Retinal pigment epithelial cell (primary cell): ENCODE measurements at regions not wholly inside any gene's neighbourhood (a gene's known extent, or its start where the extent isn't known, plus 50 kb on each side); places are given as distances from the start of the nearest gene placed in this dataset.

Experiments used
- DNase-seq: peaks from one replicate; pipeline ENCODE4 v3.0.0-alpha.2; 2010; ENCODE audit warnings: low read depth
- H3K4me3 ChIP-seq: 2 replicates; pipeline ENCODE4 v1.5.1; 2011; ENCODE audit warnings: mild to moderate bottlenecking, low read length, control low read depth, moderate library complexity
- CTCF ChIP-seq: conservative IDR thresholded peaks from 2 replicates; pipeline ENCODE4 v1.5.1; 2011; ENCODE audit warnings: low read depth, low read length, control low read depth, inconsistent platforms

DNA sequence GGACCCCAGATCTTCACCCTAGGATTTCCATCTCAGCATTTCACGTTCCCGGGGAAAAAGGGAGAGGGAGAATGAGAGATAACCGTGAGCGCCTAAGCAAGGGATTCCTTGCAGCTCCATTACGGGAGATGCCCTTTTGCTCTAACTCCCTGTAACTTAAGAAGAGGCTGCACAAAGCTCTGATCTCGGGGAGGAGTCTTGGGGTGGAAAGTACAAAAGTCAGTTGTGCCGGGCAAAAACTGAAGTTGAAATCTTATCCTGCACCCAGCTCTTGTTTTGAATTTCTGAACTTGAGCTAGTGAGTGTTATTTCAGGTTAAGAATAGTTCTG, 256.4 kb upstream of the SOX21 start:
- peak overlapping the region; percentile 50 for H3K4me3 ChIP-seq
- DNase-seq: no peak
- no peak for TF ChIP-seq CTCF

DNA sequence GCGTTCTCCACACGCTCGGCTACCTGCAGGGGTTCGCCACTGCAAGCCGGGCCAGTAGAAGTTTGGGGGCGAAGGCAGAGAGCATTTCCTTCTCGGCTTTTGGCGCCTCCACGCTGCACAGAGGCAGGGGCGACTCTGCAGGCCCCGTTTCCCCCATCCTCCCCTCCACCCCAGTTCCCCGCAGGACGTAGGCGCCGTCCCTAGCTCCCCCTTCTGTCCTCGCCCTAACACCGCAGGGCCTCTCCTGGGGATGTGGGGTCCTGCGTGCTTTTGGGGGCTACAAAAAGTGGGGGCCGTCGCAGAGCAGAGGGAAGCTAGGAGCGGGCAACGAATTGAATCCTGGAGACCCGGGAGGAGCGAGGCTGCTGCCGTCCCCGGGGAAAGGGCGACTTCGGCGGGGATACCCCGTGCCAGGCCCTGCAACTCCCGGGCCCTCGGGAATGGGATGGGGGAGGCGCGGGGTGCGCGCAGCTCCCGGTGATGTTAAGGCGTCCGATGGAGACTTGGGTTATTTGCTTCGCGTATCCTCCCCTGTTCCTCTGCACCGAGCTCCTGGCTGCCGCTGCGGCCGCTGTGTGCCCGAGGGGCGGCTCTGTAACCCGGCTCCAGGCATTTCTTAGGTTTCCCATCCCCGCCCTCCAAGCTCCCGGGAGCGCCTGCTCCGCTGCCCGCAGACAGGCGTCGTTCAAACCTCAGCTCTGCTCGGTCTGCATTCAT, 255.9 kb upstream of the SOX21 start:
- peak overlapping the region; percentile 50 for H3K4me3 ChIP-seq
- peak; percentile 25 for TF ChIP-seq CTCF
- no peak for DNase-seq

DNA sequence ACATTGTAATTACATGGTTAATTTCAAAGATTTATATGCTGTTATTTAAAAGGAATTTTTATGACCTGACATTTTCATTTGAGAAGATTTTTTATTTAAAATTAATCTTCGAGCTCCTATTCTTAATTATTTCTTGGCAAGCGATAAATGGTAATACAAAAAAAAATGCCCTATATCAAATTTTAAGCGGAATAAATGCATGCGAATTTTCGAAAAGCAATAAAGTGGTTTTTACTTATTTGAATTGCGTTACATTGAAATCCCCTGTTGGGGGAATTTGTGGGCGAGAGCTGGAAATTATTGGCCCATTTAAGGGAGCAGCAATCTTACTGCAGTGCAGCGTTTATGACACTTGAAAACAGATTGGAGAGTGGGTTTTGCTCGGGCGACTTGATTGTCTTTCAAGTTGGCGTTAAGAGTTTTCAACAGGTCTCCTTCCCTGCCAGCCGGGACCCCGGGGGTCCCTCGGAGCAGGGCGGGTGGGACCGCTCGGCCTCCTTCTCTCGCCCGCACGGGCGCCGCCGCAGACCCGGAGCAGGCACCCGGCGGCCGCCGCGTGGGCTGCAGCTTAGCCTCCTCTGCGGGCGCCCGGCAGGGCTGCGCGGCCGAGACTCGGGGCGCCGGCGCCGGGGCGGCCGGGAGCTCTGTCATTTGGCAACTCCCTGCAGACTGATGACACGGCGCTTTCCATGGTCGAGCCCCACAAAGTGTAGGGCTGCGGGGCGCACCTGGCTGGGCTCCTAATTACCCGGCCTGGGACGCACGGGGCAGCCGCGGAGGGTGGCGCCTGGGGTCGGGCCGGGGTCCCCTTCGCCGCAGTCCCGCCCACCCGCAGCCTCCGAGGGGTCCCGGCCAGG, 255.1 kb upstream of the SOX21 start:
- TF ChIP-seq CTCF: no peak
- peak overlapping the region; percentile 50 for H3K4me3 ChIP-seq
- no peak for DNase-seq

GRCh38 chr13:94966422-94966955, 254.1 kb upstream of the SOX21 start:
- TF ChIP-seq CTCF: no peak
- DNase-seq: no peak
- H3K4me3 ChIP-seq: no peak overlapping the region

DNA sequence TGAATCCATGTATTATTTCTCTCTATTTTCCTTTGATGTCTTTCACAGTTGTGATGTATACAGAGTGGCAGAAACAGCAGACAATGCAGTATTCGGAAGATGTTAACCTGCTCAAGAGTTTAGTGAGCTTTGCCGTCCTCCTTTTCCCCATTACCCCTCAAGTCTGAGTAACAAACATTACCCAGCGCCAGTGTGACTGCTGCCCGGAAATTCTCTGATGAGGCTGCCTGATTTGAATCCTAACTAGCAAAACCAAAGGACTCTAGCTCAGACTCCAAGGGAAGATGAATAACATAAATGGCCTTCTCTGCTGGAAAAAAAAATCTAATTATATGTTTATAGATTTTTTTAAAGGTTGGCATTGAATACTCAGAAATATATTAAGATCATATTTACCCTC, 247.3 kb upstream of the SOX21 start:
- H3K4me3 ChIP-seq: no peak overlapping the region
- no peak for TF ChIP-seq CTCF

GRCh38 chr13:94956417-94957110, 244.2 kb upstream of the SOX21 start:
- DNase-seq: no peak
- no peak overlapping the region for H3K4me3 ChIP-seq
- TF ChIP-seq CTCF: no peak

More for the DNA sequence above, 247.3 kb upstream of the SOX21 start:
- DNase-seq: no peak
